DND-41 (cell line): ENCODE measurements at regions not wholly inside any gene's neighbourhood (a gene's known extent, or its start where the extent isn't known, plus 50 kb on each side); places are given as distances from the start of the nearest gene placed in this dataset.

ENCODE experiments used
- CTCF ChIP-seq: IDR thresholded peaks from 2 replicates; pipeline ENCODE4 v1.5.1; 2012; ENCODE audit warnings: borderline replicate concordance, low read length, moderate library complexity, mild to moderate bottlenecking; ENCODE audit not compliant: poor library complexity, severe bottlenecking; ENCODE audit errors: extremely low read depth
- EZH2 ChIP-seq: IDR thresholded peaks from 3 replicates; pipeline ENCODE4 v1.6.1; 2012; ENCODE audit warnings: borderline replicate concordance, low read depth, mild to moderate bottlenecking, moderate library complexity, low read length, inconsistent platforms; ENCODE audit not compliant: severe bottlenecking

- TF ChIP-seq CTCF (no peak), EZH2 (no peak)
Observed at GRCh38 chr12:73414926-73415325, 1122.7 kb upstream of the ATXN7L3B start.
